Ovary (tissue), 7 donors: ENCODE measurements at regions not wholly inside any gene's neighbourhood (a gene's known extent, or its start where the extent isn't known, plus 50 kb on each side); places are given as distances from the start of the nearest gene placed in this dataset.

Source experiments
- DNase-seq, 5 donors: peaks; one replicate each; pipeline ENCODE4 v3.0.0-alpha.2; 2019 to 2020
- H3K27ac ChIP-seq, 2 donors: fragments of 200-600 bp; one replicate each; pipeline versions ENCODE4 v1.5.1 to v1.8.0; 2019 to 2022
- H3K27me3 ChIP-seq: fragments of 200-600 bp; one replicate; pipeline ENCODE4 v1.8.0; 2022
- H3K36me3 ChIP-seq: fragments of 200-600 bp; sonication (generic); one replicate; pipeline ENCODE4 v1.5.1; 2019
- H3K4me1 ChIP-seq: one replicate; pipeline ENCODE4 v1.8.1; 2013; ENCODE audit warnings: mild to moderate bottlenecking, moderate library complexity; ENCODE audit not compliant: insufficient read depth
- H3K4me3 ChIP-seq: fragments of 200-600 bp; sonication (generic); one replicate; pipeline ENCODE4 v1.5.1; 2017
- H3K9me3 ChIP-seq, 2 donors: fragments of 200-600 bp in 1 of 2; sonication (generic) in 1 of 2; one replicate each; pipeline versions ENCODE4 v1.5.1 to v1.8.1; 2013 to 2019; ENCODE audit warnings: mild to moderate bottlenecking in 1 of 2, moderate library complexity in 1 of 2
- EP300 ChIP-seq: sonication (generic); formaldehyde crosslinking; IDR thresholded peaks from one replicate; pipeline ENCODE4 v1.6.1; 2017; ENCODE audit warnings: antibody characterized with exemption
- POLR2A ChIP-seq: fragments of 450-650 bp; IDR thresholded peaks from one replicate; pipeline ENCODE4 v1.6.1; 2017; ENCODE audit warnings: antibody characterized with exemption, mild to moderate bottlenecking, moderate library complexity
- WGBS, 3 donors: extraction: QIAGEN DNeasy Blood & Tissue Kit in 1 of 3; methylation state at CpG; one replicate each; pipeline versions ENCODE4 v1.1.5 to v1.1.7; 2013 to 2017; 5-methylcytosine and 5-hydroxymethylcytosine counted together
- intact Hi-C, 4 donors: fragments of 100-400 bp; cut with DNase I; formaldehyde crosslinking; loops; one replicate each; pipeline versions ENCODE4 v1.11.0 to v1.15.1; 2022 to 2023
- TF ChIP-seq, protein P1 (sequence below), 3 donors: fragments of 450-650 bp in 2 of 3; fragments of 200-600 bp in 1 of 3; IDR thresholded peaks; one replicate each; pipeline versions ENCODE4 v1.5.1 to v1.8.0; 2016 to 2022; ENCODE audit warnings: antibody characterized with exemption in 3 of 3, mild to moderate bottlenecking in 1 of 3
- donor health status: DM: no; HTN: no; CAD: no; lungs with moderate emphysema.
- donor health status: DM: no; HTN: no; CAD: no.
- donor health status: Bipolar disorder and iron deficiency.
- donor health status: DM: no; HTN: no; CAD: no.
- donor health status: DM: yes; HTN: yes; CAD: no.

DNA sequence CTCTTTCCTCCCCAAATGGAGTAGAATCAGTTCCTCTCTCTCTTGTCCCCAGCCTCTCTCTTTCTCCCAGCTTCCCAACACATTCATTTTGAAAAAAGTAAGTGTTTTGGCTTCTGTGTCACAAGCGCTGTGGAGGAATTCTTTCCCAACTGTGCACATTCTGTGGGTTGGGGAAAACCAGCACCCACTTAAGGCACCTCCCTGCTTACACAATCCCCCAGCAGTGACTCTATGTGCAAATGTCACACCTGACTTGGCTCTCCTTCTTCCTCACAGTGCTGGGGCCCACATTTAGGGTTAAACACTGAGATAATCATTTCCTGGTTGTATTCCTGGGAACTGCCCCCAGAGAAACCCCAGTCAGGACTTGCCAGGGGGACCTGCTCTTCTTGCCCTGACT, 358.1 kb upstream of the ZNF32 start:
- no peak for DNase-seq
- Histone ChIP-seq H3K9me3 (no peaks in the 10 kb centered on the region), H3K27ac (no peak overlapping the region), H3K4me1 (peaks cover 8% of the 10 kb centered on the region), H3K36me3 (no peaks in the 10 kb centered on the region), H3K27me3 (no peaks in the 10 kb centered on the region), H3K4me3 (no peak overlapping the region)
- WGBS, 3 donors: 96 to 100% (median 100%) methylated on average over 1 of the region's 1 CpG
- TF ChIP-seq, protein P1, sequence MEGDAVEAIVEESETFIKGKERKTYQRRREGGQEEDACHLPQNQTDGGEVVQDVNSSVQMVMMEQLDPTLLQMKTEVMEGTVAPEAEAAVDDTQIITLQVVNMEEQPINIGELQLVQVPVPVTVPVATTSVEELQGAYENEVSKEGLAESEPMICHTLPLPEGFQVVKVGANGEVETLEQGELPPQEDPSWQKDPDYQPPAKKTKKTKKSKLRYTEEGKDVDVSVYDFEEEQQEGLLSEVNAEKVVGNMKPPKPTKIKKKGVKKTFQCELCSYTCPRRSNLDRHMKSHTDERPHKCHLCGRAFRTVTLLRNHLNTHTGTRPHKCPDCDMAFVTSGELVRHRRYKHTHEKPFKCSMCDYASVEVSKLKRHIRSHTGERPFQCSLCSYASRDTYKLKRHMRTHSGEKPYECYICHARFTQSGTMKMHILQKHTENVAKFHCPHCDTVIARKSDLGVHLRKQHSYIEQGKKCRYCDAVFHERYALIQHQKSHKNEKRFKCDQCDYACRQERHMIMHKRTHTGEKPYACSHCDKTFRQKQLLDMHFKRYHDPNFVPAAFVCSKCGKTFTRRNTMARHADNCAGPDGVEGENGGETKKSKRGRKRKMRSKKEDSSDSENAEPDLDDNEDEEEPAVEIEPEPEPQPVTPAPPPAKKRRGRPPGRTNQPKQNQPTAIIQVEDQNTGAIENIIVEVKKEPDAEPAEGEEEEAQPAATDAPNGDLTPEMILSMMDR (IDR thresholded peaks at IDR 0.05): no peak
- TF ChIP-seq EP300 (no peak), POLR2A (no peak)
- intact Hi-C loops: no loop called here

DNA sequence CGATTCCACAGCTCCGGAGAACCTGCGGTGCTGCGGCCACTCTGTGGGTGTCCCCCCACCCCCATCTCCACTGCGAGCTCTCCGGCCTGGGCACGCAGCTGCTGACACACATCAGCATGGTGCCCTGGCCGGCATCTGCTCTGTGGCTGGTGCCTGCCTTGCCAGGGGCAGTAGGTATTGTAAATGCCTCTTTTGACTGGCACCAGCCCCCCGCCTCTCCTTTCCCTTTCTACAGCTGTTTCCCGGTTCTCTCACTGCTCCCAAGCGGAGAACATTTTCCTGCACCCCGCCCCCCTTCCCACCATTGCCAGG, 357.1 kb upstream of the ZNF32 start:
- peaks cover 6% of the 10 kb centered on the region for H3K4me1 ChIP-seq
- no peaks in the 10 kb centered on the region for H3K9me3 ChIP-seq
- no peaks in the 10 kb centered on the region for H3K27me3 ChIP-seq
- no peak overlapping the region for H3K4me3 ChIP-seq
- H3K27ac ChIP-seq: no peak overlapping the region
- WGBS, 3 donors: 87 to 98% (median 90%) methylated on average over 12 of the region's 12 CpGs
- intact Hi-C loops: no loop called here
- no peak for DNase-seq
- TF ChIP-seq, protein P1 (IDR thresholded peaks at IDR 0.05): no peak
- TF ChIP-seq EP300: no peak
- no peak for TF ChIP-seq POLR2A
- H3K36me3 ChIP-seq: no peaks in the 10 kb centered on the region

DNA sequence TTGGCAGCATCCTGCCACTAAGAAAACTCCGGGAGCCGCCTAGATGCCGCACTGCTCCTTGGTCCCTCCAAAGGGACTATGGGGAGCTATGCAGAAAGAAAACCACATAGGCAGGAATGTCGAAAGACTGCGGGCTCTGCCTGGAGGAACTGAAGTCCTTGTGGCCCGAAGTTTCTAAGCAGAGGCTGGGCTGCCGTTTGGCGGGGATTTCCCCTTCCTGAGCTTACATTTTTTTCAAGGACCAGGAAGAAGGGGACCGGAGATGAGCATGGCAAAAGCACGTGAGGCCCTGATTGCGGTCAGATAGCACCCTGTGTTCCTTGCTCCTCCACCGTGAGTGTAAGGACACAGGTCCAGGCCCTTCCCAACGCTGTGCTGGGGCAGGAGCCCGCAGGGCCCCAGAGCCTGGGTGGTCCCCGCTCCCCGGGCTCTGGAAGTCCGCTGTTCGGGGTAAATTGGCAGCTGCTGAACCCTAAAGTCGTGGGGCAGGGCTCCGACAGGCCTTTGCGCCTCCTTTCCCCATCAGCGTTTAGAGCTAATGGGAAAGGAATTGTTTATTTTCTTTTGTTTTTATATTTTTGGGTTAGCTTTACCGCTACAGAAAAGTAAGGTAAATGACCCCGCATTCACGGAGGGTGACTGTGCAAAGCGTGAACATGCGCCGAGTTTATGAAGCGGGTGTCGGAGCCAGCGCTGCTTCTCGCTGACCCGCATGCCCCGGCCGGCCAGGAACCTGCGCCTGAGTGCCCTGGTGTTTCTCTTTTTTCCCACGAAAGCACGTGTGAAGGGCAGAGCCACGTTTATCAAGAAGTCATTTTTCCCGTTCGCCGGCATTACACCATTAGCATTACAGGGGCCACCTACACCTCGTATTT, 356.5 kb upstream of the ZNF32 start:
- TF ChIP-seq, protein P1 (IDR thresholded peaks at IDR 0.05): no peak
- no peak for TF ChIP-seq POLR2A
- TF ChIP-seq EP300: no peak
- no peaks in the 10 kb centered on the region for H3K27me3 ChIP-seq
- no peak overlapping the region for H3K4me3 ChIP-seq
- no peaks in the 10 kb centered on the region for H3K36me3 ChIP-seq
- H3K4me1 ChIP-seq: peaks cover 6% of the 10 kb centered on the region
- WGBS, 3 donors: 91 to 95% (median 94%) methylated on average over 43 of the region's 43 CpGs
- no peak for DNase-seq
- intact Hi-C loops: no loop called here
- H3K27ac ChIP-seq: no peak overlapping the region
- no peaks in the 10 kb centered on the region for H3K9me3 ChIP-seq

DNA sequence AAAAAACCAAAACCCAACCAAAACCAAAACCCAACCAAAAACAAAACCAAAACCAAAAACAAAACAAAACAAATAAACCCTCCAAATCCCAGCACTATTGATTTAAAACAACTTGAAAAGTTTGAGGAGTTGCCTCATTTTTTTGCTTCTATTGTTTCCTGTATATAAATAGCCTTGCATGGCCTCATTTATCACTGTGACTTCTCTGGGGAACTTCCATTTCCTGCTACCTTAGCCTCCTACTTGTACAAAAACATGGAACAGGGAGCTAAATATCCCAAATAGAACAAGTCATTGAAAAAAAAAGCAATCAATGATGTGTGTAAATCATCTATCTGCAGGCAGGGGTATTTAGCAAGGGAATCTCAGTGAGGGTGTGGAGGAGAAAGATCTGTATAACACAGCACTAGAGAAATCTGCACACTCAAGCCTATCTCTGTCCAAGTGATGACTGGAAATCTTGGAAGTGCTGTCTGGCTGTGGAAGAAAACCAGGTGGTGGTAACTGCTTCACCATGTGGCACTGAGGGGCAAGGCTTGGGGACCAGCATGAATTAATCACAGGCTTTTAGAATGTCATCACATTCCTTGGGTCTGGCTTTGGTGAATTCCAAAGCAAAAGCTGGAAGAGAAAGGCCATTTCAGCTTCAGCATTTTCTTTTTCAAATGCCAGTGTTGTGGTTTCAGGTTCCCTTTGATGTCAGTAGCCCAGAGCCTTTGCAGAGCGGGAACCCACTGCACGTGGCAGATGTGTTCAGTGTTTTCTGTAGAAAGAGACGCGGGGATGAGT, 349.5 kb upstream of the ZNF32 start:
- no peak for DNase-seq
- Histone ChIP-seq H3K27me3 (no peaks in the 10 kb centered on the region), H3K4me3 (no peak overlapping the region), H3K4me1 (peaks cover 15% of the 10 kb centered on the region), H3K27ac (no peak overlapping the region), H3K36me3 (no peaks in the 10 kb centered on the region), H3K9me3 (no peaks in the 10 kb centered on the region)
- intact Hi-C loops: no loop called here
- TF ChIP-seq POLR2A (no peak), EP300 (no peak)
- TF ChIP-seq, protein P1 (IDR thresholded peaks at IDR 0.05): no peak
- 54 to 64% (median 57%) methylated on average over 4 of the region's 4 CpGs for WGBS, 3 donors
